GM19328 (cell line): ENCODE measurements at regions not wholly inside any gene's neighbourhood (a gene's known extent, or its start where the extent isn't known, plus 50 kb on each side); places are given as distances from the start of the nearest gene placed in this dataset.
"Not testable (repeated sequence)": the region's sequence is repeated elsewhere in the genome, so short reads cannot be mapped to it uniquely, and the experiment has no call there.

Experiments
- ATAC-seq: cut with Tn5 transposase; IDR thresholded peaks from one replicate; pipeline ENCODE4 v1.9.1; 2021; ENCODE audit warnings: mild to moderate bottlenecking, moderate library complexity; ENCODE audit not compliant: unreplicated experiment

GRCh38 chr16:87108278-87108677 lies 208.9 kb downstream of the C16orf95 start:
- ATAC-seq = no peak

GRCh38 chr16:87108941-87109340 lies 208.3 kb downstream of the C16orf95 start:
- ATAC-seq = no peak

GRCh38 chr16:87114832-87115231 lies 202.4 kb downstream of the C16orf95 start:
- no peak for ATAC-seq

GRCh38 chr16:87115646-87116045 lies 201.5 kb downstream of the C16orf95 start:
- no peak for ATAC-seq

- no peak for ATAC-seq
These were observed 199.3 kb downstream of the C16orf95 start for GRCh38 chr16:87117936-87118335.

- no peak for ATAC-seq
These were observed 198.0 kb downstream of the C16orf95 start for GRCh38 chr16:87119168-87119567.

GRCh38 chr16:87119748-87120147 lies 197.4 kb downstream of the C16orf95 start:
- ATAC-seq = no peak

- ATAC-seq = no peak
These were observed 195.4 kb downstream of the C16orf95 start for GRCh38 chr16:87121816-87122215.

- ATAC-seq = no peak
These were observed 193.7 kb downstream of the C16orf95 start for GRCh38 chr16:87123356-87124001.

- not testable (repeated sequence) for ATAC-seq
These were observed 192.8 kb downstream of the C16orf95 start for GRCh38 chr16:87124405-87124804.

- no peak for ATAC-seq
These were observed 191.7 kb downstream of the C16orf95 start for GRCh38 chr16:87125206-87126155.

GRCh38 chr16:87126403-87127025 lies 190.7 kb downstream of the C16orf95 start:
- ATAC-seq = no peak

GRCh38 chr16:87127061-87127765 lies 190.0 kb downstream of the C16orf95 start:
- no peak for ATAC-seq

- no peak for ATAC-seq
These were observed 189.4 kb downstream of the C16orf95 start for GRCh38 chr16:87127766-87128147.

- ATAC-seq = no peak
These were observed 187.4 kb downstream of the C16orf95 start for GRCh38 chr16:87129771-87130170.

- no peak for ATAC-seq
These were observed 185.9 kb downstream of the C16orf95 start for GRCh38 chr16:87131061-87131995.

- no peak for ATAC-seq
These were observed 185.2 kb downstream of the C16orf95 start for GRCh38 chr16:87131996-87132345.

GRCh38 chr16:87132361-87133014 lies 184.7 kb downstream of the C16orf95 start:
- no peak for ATAC-seq

GRCh38 chr16:87133112-87133850 lies 183.9 kb downstream of the C16orf95 start:
- ATAC-seq = no peak
